Panc1 (cell line): ENCODE measurements at regions not wholly inside any gene's neighbourhood (a gene's known extent, or its start where the extent isn't known, plus 50 kb on each side); places are given as distances from the start of the nearest gene placed in this dataset.

ENCODE experiments used
- ATAC-seq: fragments of 200-7000 bp; cut with Tn5 transposase; 2 replicates; pipeline ENCODE4 v1.9.1; 2020; ENCODE audit warnings: mild to moderate bottlenecking, moderate library complexity
- BruUV-seq: library from RNA; stranded (reverse); fragments of 400-500 nt; replicated peaks from 2 replicates; lab custom pipeline; 2021; lab: Mats Ljungman, UMichigan
- CTCF ChIA-PET: fragments of 300-600 bp; sonication (Branson Sonifier 250); formaldehyde crosslinking; loops from one replicate; lab custom pipeline; 2022; ENCODE audit warnings: antibody characterized with exemption; lab: Charles Lee
- POLR2A ChIA-PET: fragments of 300-600 bp; sonication (Branson Sonifier 250); formaldehyde crosslinking; loops from one replicate; lab custom pipeline; 2022; ENCODE audit warnings: antibody characterized with exemption; lab: Charles Lee
- DNase-seq: peaks from one replicate; pipeline ENCODE4 v3.0.0-alpha.2; 2010; ENCODE audit warnings: low read depth, low spot score
- H3K27ac ChIP-seq: 2 replicates; pipeline ENCODE4 v1.5.1; 2011; ENCODE audit warnings: mild to moderate bottlenecking, low read length, inconsistent platforms
- H3K27me3 ChIP-seq: fragments of 200-500 bp; sonication (Bioruptor generic); 2 replicates; pipeline ENCODE4 v1.6.0; 2014; ENCODE audit warnings: low read length, inconsistent platforms; ENCODE audit not compliant: control insufficient read depth, insufficient read depth
- H3K36me3 ChIP-seq: fragments of 200-500 bp; sonication (Bioruptor generic); 2 replicates; pipeline ENCODE4 v1.5.1; 2014; ENCODE audit warnings: inconsistent platforms, mild to moderate bottlenecking, low read length, moderate library complexity; ENCODE audit not compliant: control insufficient read depth, insufficient read depth
- H3K4me1 ChIP-seq: 2 replicates; pipeline ENCODE4 v1.5.1; 2011; ENCODE audit warnings: inconsistent platforms, mild to moderate bottlenecking, low read length, moderate library complexity; ENCODE audit not compliant: control insufficient read depth, insufficient read depth
- H3K4me3 ChIP-seq, 2 experiments: 2 replicates each; pipeline ENCODE4 v1.5.1; 2011 to 2012; ENCODE audit warnings: low read depth in 2 of 2, low read length in 2 of 2, mild to moderate bottlenecking in 2 of 2, inconsistent platforms in 1 of 2, moderate library complexity in 1 of 2
- H3K9me3 ChIP-seq: fragments of 200-500 bp; sonication (Bioruptor generic); 2 replicates; pipeline ENCODE4 v1.5.1; 2014; ENCODE audit warnings: low read depth, mild to moderate bottlenecking, inconsistent platforms, low read length, moderate library complexity; ENCODE audit not compliant: control insufficient read depth, insufficient read depth
- POLR2AphosphoS5 ChIP-seq: IDR thresholded peaks from 2 replicates; pipeline ENCODE4 v1.6.1; 2012; ENCODE audit warnings: mild to moderate bottlenecking, low read depth, low read length, moderate library complexity
- SIN3A ChIP-seq: IDR thresholded peaks from 2 replicates; pipeline ENCODE4 v1.6.1; 2012; ENCODE audit warnings: low read depth, mild to moderate bottlenecking, low read length, moderate library complexity, borderline replicate concordance; ENCODE audit not compliant: insufficient read depth
- TCF7L2 ChIP-seq: IDR thresholded peaks from 2 replicates; pipeline ENCODE4 v1.6.1; 2011; ENCODE audit warnings: mild to moderate bottlenecking, low read depth, low read length, inconsistent platforms
- in situ Hi-C: cut with HindIII; loops from 2 replicates; pipeline ENCODE4 v1.10.0; 2016; ENCODE audit warnings: low sequenced_read_pairs, low pct_unique_long_range_greater_than_20kb
- intact Hi-C: fragments of 100-400 bp; cut with micrococcal nuclease; formaldehyde crosslinking; loops from one replicate; pipeline ENCODE4 v1.10.0; 2022; ENCODE audit not compliant: unreplicated experiment
- TF ChIP-seq, protein P1 (sequence below): fragments of 450-650 bp; IDR thresholded peaks from 2 replicates; pipeline ENCODE4 v1.5.1; 2017; ENCODE audit warnings: mild to moderate bottlenecking
- TF ChIP-seq, protein P2 (sequence below), 2 experiments: IDR thresholded peaks; 2 replicates each; pipeline ENCODE4 v1.6.1; 2011 to 2012; ENCODE audit warnings: low read depth in 2 of 2, control low read depth in 1 of 2, low read length in 1 of 2, mild to moderate bottlenecking in 1 of 2, moderate library complexity in 1 of 2; ENCODE audit not compliant: insufficient read depth in 1 of 2

DNA sequence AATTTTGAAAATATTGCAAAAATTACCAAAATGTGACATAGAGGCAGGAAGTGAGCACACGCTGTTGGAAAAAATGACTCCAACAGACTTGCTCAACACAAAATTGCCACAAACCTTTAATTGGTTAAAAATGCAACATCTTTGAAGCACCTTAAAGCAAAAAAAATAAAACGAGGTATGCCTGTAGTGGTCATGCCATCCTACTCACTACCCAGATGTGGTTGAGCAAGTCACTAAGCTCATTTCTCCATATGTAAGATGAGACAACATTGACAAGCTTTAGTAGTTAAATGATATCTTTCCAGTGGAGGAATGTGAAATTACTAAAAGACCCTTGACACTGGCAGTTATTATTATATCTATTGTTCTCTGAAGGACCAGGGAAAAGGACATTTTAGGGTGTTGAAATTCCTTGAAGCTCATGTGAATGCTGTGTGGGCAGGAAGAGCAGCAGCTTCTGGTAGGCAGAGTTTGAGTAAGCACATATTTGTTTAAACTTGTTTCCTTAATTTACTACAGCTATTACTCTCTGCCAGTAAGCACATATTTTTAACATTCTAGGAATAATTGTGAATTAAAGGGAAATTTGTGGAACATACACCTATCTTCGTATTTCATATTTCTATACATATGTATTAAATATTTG is 131.6 kb upstream of the P2RY1 start:
- no TSS peak for BruUV-seq
- in situ Hi-C loops (no loop called here), intact Hi-C loops (no loop called here)
- ChIA-PET CTCF (no interaction called here), POLR2A (no interaction called here)
- DNase-seq, result no peak
- no peak overlapping the region for H3K4me3 ChIP-seq
- no peaks in the 10 kb centered on the region for H3K36me3 ChIP-seq
- no peaks in the 10 kb centered on the region for H3K27me3 ChIP-seq
- H3K9me3 ChIP-seq, result no peaks in the 10 kb centered on the region
- no peak for ATAC-seq
- TF ChIP-seq TCF7L2 (no peak), SIN3A (no peak), POLR2AphosphoS5 (no peak)
- TF ChIP-seq, protein P1, sequence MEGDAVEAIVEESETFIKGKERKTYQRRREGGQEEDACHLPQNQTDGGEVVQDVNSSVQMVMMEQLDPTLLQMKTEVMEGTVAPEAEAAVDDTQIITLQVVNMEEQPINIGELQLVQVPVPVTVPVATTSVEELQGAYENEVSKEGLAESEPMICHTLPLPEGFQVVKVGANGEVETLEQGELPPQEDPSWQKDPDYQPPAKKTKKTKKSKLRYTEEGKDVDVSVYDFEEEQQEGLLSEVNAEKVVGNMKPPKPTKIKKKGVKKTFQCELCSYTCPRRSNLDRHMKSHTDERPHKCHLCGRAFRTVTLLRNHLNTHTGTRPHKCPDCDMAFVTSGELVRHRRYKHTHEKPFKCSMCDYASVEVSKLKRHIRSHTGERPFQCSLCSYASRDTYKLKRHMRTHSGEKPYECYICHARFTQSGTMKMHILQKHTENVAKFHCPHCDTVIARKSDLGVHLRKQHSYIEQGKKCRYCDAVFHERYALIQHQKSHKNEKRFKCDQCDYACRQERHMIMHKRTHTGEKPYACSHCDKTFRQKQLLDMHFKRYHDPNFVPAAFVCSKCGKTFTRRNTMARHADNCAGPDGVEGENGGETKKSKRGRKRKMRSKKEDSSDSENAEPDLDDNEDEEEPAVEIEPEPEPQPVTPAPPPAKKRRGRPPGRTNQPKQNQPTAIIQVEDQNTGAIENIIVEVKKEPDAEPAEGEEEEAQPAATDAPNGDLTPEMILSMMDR, result no peak
- TF ChIP-seq, protein P2, sequence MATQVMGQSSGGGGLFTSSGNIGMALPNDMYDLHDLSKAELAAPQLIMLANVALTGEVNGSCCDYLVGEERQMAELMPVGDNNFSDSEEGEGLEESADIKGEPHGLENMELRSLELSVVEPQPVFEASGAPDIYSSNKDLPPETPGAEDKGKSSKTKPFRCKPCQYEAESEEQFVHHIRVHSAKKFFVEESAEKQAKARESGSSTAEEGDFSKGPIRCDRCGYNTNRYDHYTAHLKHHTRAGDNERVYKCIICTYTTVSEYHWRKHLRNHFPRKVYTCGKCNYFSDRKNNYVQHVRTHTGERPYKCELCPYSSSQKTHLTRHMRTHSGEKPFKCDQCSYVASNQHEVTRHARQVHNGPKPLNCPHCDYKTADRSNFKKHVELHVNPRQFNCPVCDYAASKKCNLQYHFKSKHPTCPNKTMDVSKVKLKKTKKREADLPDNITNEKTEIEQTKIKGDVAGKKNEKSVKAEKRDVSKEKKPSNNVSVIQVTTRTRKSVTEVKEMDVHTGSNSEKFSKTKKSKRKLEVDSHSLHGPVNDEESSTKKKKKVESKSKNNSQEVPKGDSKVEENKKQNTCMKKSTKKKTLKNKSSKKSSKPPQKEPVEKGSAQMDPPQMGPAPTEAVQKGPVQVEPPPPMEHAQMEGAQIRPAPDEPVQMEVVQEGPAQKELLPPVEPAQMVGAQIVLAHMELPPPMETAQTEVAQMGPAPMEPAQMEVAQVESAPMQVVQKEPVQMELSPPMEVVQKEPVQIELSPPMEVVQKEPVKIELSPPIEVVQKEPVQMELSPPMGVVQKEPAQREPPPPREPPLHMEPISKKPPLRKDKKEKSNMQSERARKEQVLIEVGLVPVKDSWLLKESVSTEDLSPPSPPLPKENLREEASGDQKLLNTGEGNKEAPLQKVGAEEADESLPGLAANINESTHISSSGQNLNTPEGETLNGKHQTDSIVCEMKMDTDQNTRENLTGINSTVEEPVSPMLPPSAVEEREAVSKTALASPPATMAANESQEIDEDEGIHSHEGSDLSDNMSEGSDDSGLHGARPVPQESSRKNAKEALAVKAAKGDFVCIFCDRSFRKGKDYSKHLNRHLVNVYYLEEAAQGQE (IDR thresholded peaks at IDR 0.05; ENCODE audit: insufficient read depth in 1 of 2, low read depth in 2 of 2, low read length in 1 of 2), result no peak
- no peaks in the 10 kb centered on the region for H3K4me1 ChIP-seq
- H3K27ac ChIP-seq, result no peak overlapping the region

DNA sequence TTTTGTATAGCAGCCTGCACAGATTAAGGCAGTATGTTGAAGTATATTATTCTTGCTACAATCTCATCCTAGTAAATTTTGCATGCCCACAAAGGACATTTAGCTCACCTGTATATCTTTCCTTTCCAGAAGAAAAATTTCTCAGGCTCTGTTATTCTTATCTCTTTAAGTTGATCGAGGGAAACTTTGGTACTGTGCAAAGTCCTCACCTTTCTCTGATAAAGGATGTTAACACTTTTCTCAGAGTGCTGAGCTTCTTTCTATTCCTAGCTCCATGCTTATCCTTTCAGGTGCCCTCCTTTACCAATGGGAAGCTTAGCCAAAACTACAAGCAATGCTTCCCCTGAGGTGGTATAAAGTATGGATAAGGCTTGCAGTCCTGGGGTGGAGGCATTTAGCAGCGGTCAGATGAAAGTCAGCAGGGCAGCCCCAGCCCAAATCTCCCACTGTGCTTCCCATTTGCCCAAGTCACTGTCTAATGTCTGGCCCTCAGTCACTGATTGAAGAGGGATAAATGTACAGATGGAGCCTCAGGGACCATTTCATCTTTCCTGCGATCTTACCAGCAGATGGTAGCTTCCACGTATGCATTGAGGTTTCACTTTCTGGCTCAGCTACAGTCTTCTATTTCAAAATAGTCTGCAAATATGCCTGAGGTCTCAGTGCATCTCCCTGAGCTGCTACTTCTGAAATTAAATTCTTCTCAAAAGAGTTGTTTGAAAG is 127.8 kb upstream of the P2RY1 start:
- Histone ChIP-seq H3K27ac (no peak overlapping the region), H3K36me3 (no peaks in the 10 kb centered on the region), H3K4me1 (no peaks in the 10 kb centered on the region), H3K4me3 (no peak overlapping the region), H3K9me3 (no peaks in the 10 kb centered on the region), H3K27me3 (no peaks in the 10 kb centered on the region)
- ChIA-PET POLR2A (no interaction called here), CTCF (no interaction called here)
- no TSS peak for BruUV-seq
- in situ Hi-C loops (no loop called here), intact Hi-C loops (no loop called here)
- TF ChIP-seq POLR2AphosphoS5 (no peak), TCF7L2 (no peak), SIN3A (no peak)
- TF ChIP-seq, protein P2 (IDR thresholded peaks at IDR 0.05; ENCODE audit: insufficient read depth in 1 of 2, low read depth in 2 of 2, low read length in 1 of 2), result no peak
- TF ChIP-seq, protein P1, result no peak
- no peak; the same call in 1 of the 2 replicates for ATAC-seq
- no peak for DNase-seq
